ENCODE measurements at regions not wholly inside any gene's neighbourhood (a gene's known extent, or its start where the extent isn't known, plus 50 kb on each side); places are given as distances from the start of the nearest gene placed in this dataset.

DNA sequence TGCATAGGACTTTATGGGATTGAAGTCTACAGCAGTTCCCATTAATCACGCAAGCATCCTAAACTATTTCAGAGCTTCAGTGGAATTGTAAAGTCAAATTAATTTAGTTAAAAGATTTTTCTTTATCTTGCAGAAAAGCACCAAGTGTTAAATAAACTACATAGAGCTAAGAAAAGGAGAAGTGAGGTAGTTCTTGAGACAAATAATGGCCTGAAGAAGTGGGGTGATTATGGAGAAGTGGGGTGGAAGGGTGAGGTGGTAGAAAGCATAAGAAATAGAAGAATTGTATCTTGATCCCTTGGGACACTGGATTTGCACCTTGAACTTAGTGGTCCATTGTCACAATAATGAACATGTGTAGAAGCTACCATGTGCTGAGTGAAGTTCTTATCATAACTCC, 121.7 kb upstream of the LINC00305 start:
- H3K27ac ChIP-seq: no peak overlapping the region
- no peak overlapping the region for H3K4me3 ChIP-seq (ENCODE audit: low read depth, low read length)
- no peaks in the 10 kb centered on the region for H3K27me3 ChIP-seq (ENCODE audit: control insufficient read depth, insufficient read depth, low read length)
- H3K36me3 ChIP-seq (ENCODE audit: control insufficient read depth, insufficient read depth, low read length): no peaks in the 10 kb centered on the region
- no peaks in the 10 kb centered on the region for H3K79me2 ChIP-seq
- no peaks in the 10 kb centered on the region for H3K4me1 ChIP-seq
- TF ChIP-seq, protein P1, sequence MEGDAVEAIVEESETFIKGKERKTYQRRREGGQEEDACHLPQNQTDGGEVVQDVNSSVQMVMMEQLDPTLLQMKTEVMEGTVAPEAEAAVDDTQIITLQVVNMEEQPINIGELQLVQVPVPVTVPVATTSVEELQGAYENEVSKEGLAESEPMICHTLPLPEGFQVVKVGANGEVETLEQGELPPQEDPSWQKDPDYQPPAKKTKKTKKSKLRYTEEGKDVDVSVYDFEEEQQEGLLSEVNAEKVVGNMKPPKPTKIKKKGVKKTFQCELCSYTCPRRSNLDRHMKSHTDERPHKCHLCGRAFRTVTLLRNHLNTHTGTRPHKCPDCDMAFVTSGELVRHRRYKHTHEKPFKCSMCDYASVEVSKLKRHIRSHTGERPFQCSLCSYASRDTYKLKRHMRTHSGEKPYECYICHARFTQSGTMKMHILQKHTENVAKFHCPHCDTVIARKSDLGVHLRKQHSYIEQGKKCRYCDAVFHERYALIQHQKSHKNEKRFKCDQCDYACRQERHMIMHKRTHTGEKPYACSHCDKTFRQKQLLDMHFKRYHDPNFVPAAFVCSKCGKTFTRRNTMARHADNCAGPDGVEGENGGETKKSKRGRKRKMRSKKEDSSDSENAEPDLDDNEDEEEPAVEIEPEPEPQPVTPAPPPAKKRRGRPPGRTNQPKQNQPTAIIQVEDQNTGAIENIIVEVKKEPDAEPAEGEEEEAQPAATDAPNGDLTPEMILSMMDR (IDR thresholded peaks at IDR 0.05): no peak
- H2AFZ ChIP-seq: no peak overlapping the region
- no peaks in the 10 kb centered on the region for H3K9me3 ChIP-seq (ENCODE audit: control insufficient read depth, low read length)
- no peak overlapping the region for H3K9ac ChIP-seq
- no peak overlapping the region for H3K4me2 ChIP-seq (ENCODE audit: low read length)

DNA sequence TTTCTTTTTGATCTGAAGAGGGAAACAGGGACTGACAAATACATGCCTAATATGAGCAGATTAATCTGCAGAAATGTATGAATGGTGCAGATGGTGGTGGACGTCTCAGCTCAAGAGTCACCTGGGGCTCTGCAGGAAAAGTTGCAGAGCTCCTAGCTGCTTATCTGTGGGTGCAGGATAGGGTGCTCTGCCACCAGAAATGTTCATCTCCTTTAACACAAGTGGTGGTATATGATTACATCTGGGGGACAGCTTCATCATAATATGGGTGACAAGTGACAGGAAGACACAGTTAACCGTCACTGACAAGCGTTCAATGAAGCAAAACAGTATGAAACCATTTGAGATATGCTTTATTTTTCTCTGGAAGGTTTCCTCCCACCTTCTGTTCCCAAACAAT, 121.2 kb upstream of the LINC00305 start:
- no peaks in the 10 kb centered on the region for H3K9me3 ChIP-seq (ENCODE audit: control insufficient read depth, low read length)
- no peaks in the 10 kb centered on the region for H3K79me2 ChIP-seq
- H3K27ac ChIP-seq: no peak overlapping the region
- H3K9ac ChIP-seq: no peak overlapping the region
- no peaks in the 10 kb centered on the region for H3K27me3 ChIP-seq (ENCODE audit: control insufficient read depth, insufficient read depth, low read length)
- no peaks in the 10 kb centered on the region for H3K4me1 ChIP-seq
- no peak overlapping the region for H3K4me2 ChIP-seq (ENCODE audit: low read length)
- H3K4me3 ChIP-seq (ENCODE audit: low read depth, low read length): no peak overlapping the region
- TF ChIP-seq, protein P1 (IDR thresholded peaks at IDR 0.05): no peak
- H3K36me3 ChIP-seq (ENCODE audit: control insufficient read depth, insufficient read depth, low read length): no peaks in the 10 kb centered on the region
- no peak overlapping the region for H2AFZ ChIP-seq

DNA sequence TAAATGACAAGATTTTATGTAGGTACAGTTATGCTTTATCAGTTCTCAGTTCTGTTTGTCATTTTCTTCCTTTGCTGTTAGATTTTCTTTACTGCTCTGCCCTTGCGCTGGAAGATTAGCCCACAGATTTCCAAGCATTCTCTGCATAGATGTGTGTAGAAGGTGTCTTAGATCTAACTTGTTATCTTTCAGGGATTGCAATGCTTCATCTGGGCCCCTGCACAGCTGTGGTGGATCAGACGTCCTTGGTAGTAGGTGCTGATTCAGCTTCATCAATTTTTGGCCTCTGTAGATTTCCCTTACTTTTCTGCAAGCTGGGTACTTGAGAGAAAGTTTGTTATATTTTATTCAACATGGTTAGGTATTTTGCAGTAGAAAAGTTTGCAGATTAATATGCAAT, 115.3 kb upstream of the LINC00305 start:
- no peaks in the 10 kb centered on the region for H3K79me2 ChIP-seq
- H3K4me3 ChIP-seq (ENCODE audit: low read depth, low read length): no peak overlapping the region
- no peaks in the 10 kb centered on the region for H3K4me1 ChIP-seq
- no peaks in the 10 kb centered on the region for H3K36me3 ChIP-seq (ENCODE audit: control insufficient read depth, insufficient read depth, low read length)
- no peak overlapping the region for H3K27ac ChIP-seq
- H3K9me3 ChIP-seq (ENCODE audit: control insufficient read depth, low read length): no peaks in the 10 kb centered on the region
- no peak overlapping the region for H3K9ac ChIP-seq
- H3K27me3 ChIP-seq (ENCODE audit: control insufficient read depth, insufficient read depth, low read length): no peaks in the 10 kb centered on the region
- TF ChIP-seq, protein P1 (IDR thresholded peaks at IDR 0.05): no peak
- no peak overlapping the region for H2AFZ ChIP-seq
- H3K4me2 ChIP-seq (ENCODE audit: low read length): no peak overlapping the region

DNA sequence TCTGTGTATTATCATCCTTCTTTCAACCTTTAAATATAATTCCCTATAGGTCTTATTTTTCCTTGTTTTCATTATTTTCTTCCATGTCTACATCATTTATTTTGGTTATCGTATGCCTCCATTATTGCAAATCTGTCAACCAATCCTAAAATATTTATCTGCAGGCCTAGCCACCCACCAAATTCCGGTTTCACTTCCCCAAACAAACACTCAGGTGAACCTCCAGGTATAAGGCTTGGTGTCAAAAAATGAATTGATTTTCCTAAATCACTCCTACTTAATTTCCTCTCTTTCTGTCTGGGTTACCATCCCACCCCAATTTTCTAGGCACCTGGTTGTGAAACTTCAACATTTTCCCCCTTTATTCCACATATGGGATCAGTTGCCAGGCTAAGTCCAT, 111.9 kb upstream of the LINC00305 start:
- Histone ChIP-seq H3K27me3 (ENCODE audit: control insufficient read depth, insufficient read depth, low read length) (no peaks in the 10 kb centered on the region), H3K4me1 (no peaks in the 10 kb centered on the region), H3K4me3 (ENCODE audit: low read depth, low read length) (no peak overlapping the region), H2AFZ (no peak overlapping the region), H3K9me3 (ENCODE audit: control insufficient read depth, low read length) (no peaks in the 10 kb centered on the region), H3K36me3 (ENCODE audit: control insufficient read depth, insufficient read depth, low read length) (no peaks in the 10 kb centered on the region), H3K4me2 (ENCODE audit: low read length) (no peak overlapping the region), H3K9ac (no peak overlapping the region), H3K79me2 (no peaks in the 10 kb centered on the region), H3K27ac (no peak overlapping the region)
- TF ChIP-seq, protein P1 (IDR thresholded peaks at IDR 0.05): no peak

DNA sequence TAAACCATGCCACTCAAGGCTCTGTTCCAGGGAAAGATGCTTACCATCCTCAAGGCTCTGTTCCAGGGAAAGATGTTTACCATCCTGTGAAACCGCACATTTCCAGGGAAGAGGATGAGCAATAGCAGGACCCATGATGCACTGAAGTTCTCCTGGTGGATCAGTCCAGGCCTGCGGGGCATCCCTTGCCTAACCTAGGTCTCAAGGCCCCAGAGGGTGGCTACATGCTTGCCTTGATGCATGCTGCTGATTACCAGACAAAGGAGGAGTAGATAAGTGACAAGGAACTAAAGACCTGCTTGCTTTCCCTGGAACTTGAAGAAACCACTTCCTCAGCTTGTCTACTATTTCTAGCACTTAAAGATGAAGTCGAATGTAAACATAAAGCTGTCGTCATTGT, 111.0 kb upstream of the LINC00305 start:
- TF ChIP-seq, protein P1 (IDR thresholded peaks at IDR 0.05): no peak
- H3K27me3 ChIP-seq (ENCODE audit: control insufficient read depth, insufficient read depth, low read length): no peaks in the 10 kb centered on the region
- H3K4me2 ChIP-seq (ENCODE audit: low read length): no peak overlapping the region
- H2AFZ ChIP-seq: no peak overlapping the region
- H3K36me3 ChIP-seq (ENCODE audit: control insufficient read depth, insufficient read depth, low read length): no peaks in the 10 kb centered on the region
- no peaks in the 10 kb centered on the region for H3K4me1 ChIP-seq
- H3K9me3 ChIP-seq (ENCODE audit: control insufficient read depth, low read length): no peaks in the 10 kb centered on the region
- H3K9ac ChIP-seq: no peak overlapping the region
- H3K4me3 ChIP-seq (ENCODE audit: low read depth, low read length): no peak overlapping the region
- H3K27ac ChIP-seq: no peak overlapping the region
- H3K79me2 ChIP-seq: no peaks in the 10 kb centered on the region
